GM12892 (cell line): ENCODE measurements at regions not wholly inside any gene's neighbourhood (a gene's known extent, or its start where the extent isn't known, plus 50 kb on each side); places are given as distances from the start of the nearest gene placed in this dataset.

Source experiments
- POLR2A ChIP-seq: IDR thresholded peaks from 2 replicates; pipeline ENCODE4 v1.6.1; 2011; ENCODE audit warnings: low read depth, low read length, control low read depth
- POLR2AphosphoS5 ChIP-seq: IDR thresholded peaks from 2 replicates; pipeline ENCODE4 v1.6.1; 2011; ENCODE audit warnings: low read depth, low read length, control low read depth
- TAF1 ChIP-seq: IDR thresholded peaks from 2 replicates; pipeline ENCODE4 v1.6.1; 2011; ENCODE audit warnings: low read depth, mild to moderate bottlenecking, control low read depth, low read length, borderline replicate concordance

DNA sequence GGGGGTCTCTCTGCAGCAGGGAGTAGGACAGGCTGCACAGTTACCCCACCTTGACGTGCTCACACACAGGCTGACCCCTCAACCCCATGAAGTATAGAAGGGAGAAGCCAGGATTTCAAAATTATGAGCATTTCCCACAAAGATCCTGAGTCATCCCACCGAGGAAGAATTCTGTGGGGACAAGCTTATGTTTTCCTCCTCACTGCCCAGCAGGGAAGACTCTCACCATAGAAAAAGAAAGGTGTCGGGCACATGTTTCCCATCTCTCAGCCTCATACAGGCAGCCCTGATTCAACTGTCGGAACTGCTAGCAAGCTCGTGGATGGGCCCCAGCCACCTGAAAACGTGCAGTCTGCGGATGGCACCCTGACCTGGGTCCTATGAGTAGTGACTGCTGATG is 499.7 kb upstream of the MKI67 start:
- TF ChIP-seq POLR2A, result no peak
- no peak for TF ChIP-seq POLR2AphosphoS5
- TF ChIP-seq TAF1, result no peak
